HepG2 (cell line): ENCODE measurements at regions not wholly inside any gene's neighbourhood (a gene's known extent, or its start where the extent isn't known, plus 50 kb on each side); places are given as distances from the start of the nearest gene placed in this dataset.

ENCODE experiments used
- ATAC-seq: fragments of 200-7000 bp; cut with Tn5 transposase; 3 replicates; pipeline ENCODE4 v1.9.1; 2020; ENCODE audit warnings: mild to moderate bottlenecking, moderate library complexity
- BruUV-seq: library from RNA; stranded (reverse); fragments of 400-500 nt; replicated peaks from 2 replicates; lab custom pipeline; 2021; lab: Mats Ljungman, UMichigan
- CTCF ChIA-PET: fragments of 300-600 bp; formaldehyde crosslinking; extraction: SDS; loops from one replicate; lab custom pipeline; 2021; ENCODE audit warnings: low total read pairs, inconsistent platforms, low intra/inter-chr PET ratio; lab: Yijun Ruan, JAX
- POLR2A ChIA-PET: fragments of 350-600 bp; sonication (Branson Sonifier 250); formaldehyde crosslinking; loops from one replicate; lab custom pipeline; 2020; ENCODE audit warnings: antibody characterized with exemption, inconsistent platforms; lab: Yijun Ruan, JAX
- DNase-seq: peaks from one replicate; pipeline ENCODE4 v3.0.0-alpha.2; 2015; ENCODE audit warnings: low spot score
- FAIRE-seq: peaks from 3 replicates; lab custom pipeline; 2011; peaks lifted over from hg19 to GRCh38; lab: Jason Lieb, UNC
- H2AFZ ChIP-seq: one replicate; pipeline ENCODE4 v1.6.1; 2011; ENCODE audit warnings: low read length, inconsistent platforms
- H3K27ac ChIP-seq: fragments of 300-600 bp; 3 replicates; pipeline ENCODE4 v1.8.0; 2011; ENCODE audit warnings: mixed run types, mild to moderate bottlenecking, mixed read lengths, low read length, inconsistent platforms; ENCODE audit not compliant: insufficient read depth; ENCODE audit errors: extremely low read length
- H3K27me3 ChIP-seq, 2 experiments: fragments of 200-600 bp in 1 of 2; 2 replicates in 1 of 2; 3 replicates in 1 of 2; pipeline versions ENCODE4 v1.6.0 to v1.8.0; 2011; ENCODE audit warnings: low read length in 2 of 2, mild to moderate bottlenecking in 2 of 2, moderate library complexity in 2 of 2, inconsistent platforms in 1 of 2; ENCODE audit not compliant: insufficient read depth in 2 of 2, control insufficient read depth in 1 of 2
- H3K36me3 ChIP-seq, 2 experiments: fragments of 200-600 bp in 1 of 2; replicated peaks in 1 of 2; 2 replicates in 1 of 2; 3 replicates in 1 of 2; pipeline versions ENCODE4 v1.5.1 to v1.8.0; 2011; ENCODE audit warnings: low read length in 2 of 2, inconsistent platforms in 1 of 2; ENCODE audit not compliant: insufficient read depth in 2 of 2, control insufficient read depth in 1 of 2
- H3K4me1 ChIP-seq: 2 replicates; pipeline ENCODE4 v1.5.1; 2012; ENCODE audit warnings: low read length, inconsistent platforms; ENCODE audit not compliant: insufficient read depth
- H3K4me2 ChIP-seq: 2 replicates; pipeline ENCODE4 v1.6.0; 2011; ENCODE audit warnings: low read depth, low read length, inconsistent platforms
- H3K4me3 ChIP-seq, 3 experiments: fragments of 200-600 bp in 1 of 3; sonication (generic), shearing (Covaris generic) in 1 of 3; replicated peaks in 1 of 3; 2 replicates each; pipeline ENCODE4 v1.5.1; 2011 to 2016; ENCODE audit warnings: low read length in 3 of 3, inconsistent platforms in 2 of 3, low read depth in 2 of 3, mild to moderate bottlenecking in 2 of 3, control low read depth in 1 of 3, mixed read lengths in 1 of 3; ENCODE audit not compliant: insufficient read depth in 1 of 3
- H3K79me2 ChIP-seq: one replicate; pipeline ENCODE4 v1.6.1; 2011; ENCODE audit warnings: low read length, inconsistent platforms; ENCODE audit not compliant: insufficient read depth
- H3K9ac ChIP-seq: 2 replicates; pipeline ENCODE4 v1.6.0; 2011; ENCODE audit warnings: mild to moderate bottlenecking, low read depth, low read length, inconsistent platforms; ENCODE audit not compliant: insufficient read depth
- H3K9me3 ChIP-seq: 2 replicates; pipeline ENCODE4 v1.5.1; 2012; ENCODE audit warnings: mild to moderate bottlenecking, low read length
- H4K20me1 ChIP-seq: 2 replicates; pipeline ENCODE4 v1.6.0; 2011; ENCODE audit warnings: inconsistent platforms, mild to moderate bottlenecking, low read length, moderate library complexity; ENCODE audit not compliant: insufficient read depth
- ATF7-NPFF ChIP-seq: sonication (generic); formaldehyde crosslinking; IDR thresholded peaks from 2 replicates; pipeline ENCODE4 v1.8.1; 2023; ENCODE audit warnings: mild to moderate bottlenecking, low read depth, missing genetic modification reagents, moderate library complexity
- CBX2 ChIP-seq, 2 experiments: fragments of 200-600 bp in 1 of 2; sonication (generic); formaldehyde crosslinking in 1 of 2; IDR thresholded peaks; 2 replicates each; pipeline versions ENCODE4 v1.7.0 to v1.8.1; 2018 to 2022; ENCODE audit warnings: low read depth in 2 of 2, low read length in 1 of 2, mild to moderate bottlenecking in 1 of 2, missing genetic modification reagents in 1 of 2
- MZF1 ChIP-seq: sonication (generic); formaldehyde crosslinking; IDR thresholded peaks from 2 replicates; pipeline ENCODE4 v1.8.1; 2023; ENCODE audit warnings: mild to moderate bottlenecking, missing genetic modification reagents, borderline replicate concordance
- REPIN1 ChIP-seq: sonication (generic); formaldehyde crosslinking; IDR thresholded peaks from 2 replicates; pipeline ENCODE4 v1.8.0; 2022; ENCODE audit warnings: missing genetic modification reagents, low read depth, mild to moderate bottlenecking, borderline replicate concordance
- SALL2 ChIP-seq: sonication (generic); formaldehyde crosslinking; IDR thresholded peaks from 2 replicates; pipeline ENCODE4 v1.8.1; 2023; ENCODE audit warnings: mild to moderate bottlenecking, missing genetic modification reagents, inconsistent platforms
- TEAD3 ChIP-seq: optimal IDR thresholded peaks from 2 replicates; pipeline ENCODE3; 2016; ENCODE audit warnings: borderline replicate concordance
- ZNF124 ChIP-seq: sonication (generic); formaldehyde crosslinking; IDR thresholded peaks from 2 replicates; pipeline ENCODE4 v1.4.0; 2020; ENCODE audit warnings: missing genetic modification reagents
- ZNF333 ChIP-seq: sonication (generic); formaldehyde crosslinking; IDR thresholded peaks from 2 replicates; pipeline ENCODE4 v1.4.0; 2020; ENCODE audit warnings: mild to moderate bottlenecking, missing genetic modification reagents, borderline replicate concordance
- ZNF552 ChIP-seq: sonication (generic); formaldehyde crosslinking; IDR thresholded peaks from 2 replicates; pipeline ENCODE4 v1.9.0; 2022; ENCODE audit warnings: missing genetic modification reagents, mild to moderate bottlenecking, borderline replicate concordance
- WGBS: methylation state at CpG from one replicate; pipeline ENCODE4 v1.1.6; 2017; ENCODE audit warnings: low lambda C conversion rate; 5-methylcytosine and 5-hydroxymethylcytosine counted together
- in situ Hi-C: cut with HindIII; loops from 2 replicates; pipeline ENCODE4 v1.10.0; 2017; ENCODE audit warnings: low pct_unique_long_range_greater_than_20kb; ENCODE audit not compliant: extremely low pct_ligation_motif_present
- intact Hi-C: fragments of 100-400 bp; cut with micrococcal nuclease; formaldehyde crosslinking; loops from one replicate; pipeline ENCODE4 v1.10.0; 2022; ENCODE audit not compliant: unreplicated experiment
- TF ChIP-seq, protein P1 (sequence below): sonication (generic); formaldehyde crosslinking; IDR thresholded peaks from 2 replicates; pipeline ENCODE4 v1.5.0; 2020; ENCODE audit warnings: mild to moderate bottlenecking, missing genetic modification reagents
- TF ChIP-seq, protein P2 (sequence below): sonication (generic); formaldehyde crosslinking; IDR thresholded peaks from 2 replicates; pipeline ENCODE4 v1.9.0; 2021; ENCODE audit warnings: missing genetic modification reagents, mild to moderate bottlenecking, borderline replicate concordance
- TF ChIP-seq, protein P3 (sequence below): sonication (generic); formaldehyde crosslinking; IDR thresholded peaks from 2 replicates; pipeline ENCODE4 v1.4.0; 2020; ENCODE audit warnings: mild to moderate bottlenecking, missing genetic modification reagents
- TF ChIP-seq, protein P4 (sequence below): sonication (generic); formaldehyde crosslinking; IDR thresholded peaks from 2 replicates; pipeline ENCODE4 v1.5.0; 2020; ENCODE audit warnings: missing genetic modification reagents
- TF ChIP-seq, protein P5 (sequence below): IDR thresholded peaks from 2 replicates; pipeline ENCODE4 v1.6.1; 2016; ENCODE audit warnings: mild to moderate bottlenecking
- TF ChIP-seq, protein P6 (sequence below): sonication (generic); formaldehyde crosslinking; IDR thresholded peaks from 2 replicates; pipeline ENCODE4 v1.5.1; 2020; ENCODE audit warnings: missing genetic modification reagents, mild to moderate bottlenecking, borderline replicate concordance

DNA sequence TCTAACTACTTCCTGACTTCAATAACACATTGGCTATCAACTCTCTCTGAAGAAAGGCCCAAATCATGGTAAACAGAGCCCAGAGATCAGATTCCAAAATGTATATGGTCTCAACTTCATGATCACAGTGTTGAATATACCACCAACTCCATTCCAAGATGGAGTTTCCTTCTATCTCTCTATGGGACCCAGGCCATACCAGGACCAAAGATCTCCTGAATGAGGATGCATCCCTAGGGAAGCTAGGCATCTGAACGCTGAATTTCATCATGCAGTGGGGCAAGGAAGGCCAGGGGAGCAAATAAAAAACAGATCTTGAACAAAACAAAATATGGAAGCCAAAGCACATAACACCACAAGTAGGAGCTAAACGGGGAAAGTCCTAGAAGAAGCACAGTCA, 320.7 kb upstream of the PKDCC start (continued):
- TF ChIP-seq, protein P1, sequence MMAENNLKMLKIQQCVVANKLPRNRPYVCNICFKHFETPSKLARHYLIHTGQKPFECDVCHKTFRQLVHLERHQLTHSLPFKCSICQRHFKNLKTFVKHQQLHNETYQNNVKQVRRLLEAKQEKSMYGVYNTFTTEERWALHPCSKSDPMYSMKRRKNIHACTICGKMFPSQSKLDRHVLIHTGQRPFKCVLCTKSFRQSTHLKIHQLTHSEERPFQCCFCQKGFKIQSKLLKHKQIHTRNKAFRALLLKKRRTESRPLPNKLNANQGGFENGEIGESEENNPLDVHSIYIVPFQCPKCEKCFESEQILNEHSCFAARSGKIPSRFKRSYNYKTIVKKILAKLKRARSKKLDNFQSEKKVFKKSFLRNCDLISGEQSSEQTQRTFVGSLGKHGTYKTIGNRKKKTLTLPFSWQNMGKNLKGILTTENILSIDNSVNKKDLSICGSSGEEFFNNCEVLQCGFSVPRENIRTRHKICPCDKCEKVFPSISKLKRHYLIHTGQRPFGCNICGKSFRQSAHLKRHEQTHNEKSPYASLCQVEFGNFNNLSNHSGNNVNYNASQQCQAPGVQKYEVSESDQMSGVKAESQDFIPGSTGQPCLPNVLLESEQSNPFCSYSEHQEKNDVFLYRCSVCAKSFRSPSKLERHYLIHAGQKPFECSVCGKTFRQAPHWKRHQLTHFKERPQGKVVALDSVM: no peak
- TF ChIP-seq, protein P2, sequence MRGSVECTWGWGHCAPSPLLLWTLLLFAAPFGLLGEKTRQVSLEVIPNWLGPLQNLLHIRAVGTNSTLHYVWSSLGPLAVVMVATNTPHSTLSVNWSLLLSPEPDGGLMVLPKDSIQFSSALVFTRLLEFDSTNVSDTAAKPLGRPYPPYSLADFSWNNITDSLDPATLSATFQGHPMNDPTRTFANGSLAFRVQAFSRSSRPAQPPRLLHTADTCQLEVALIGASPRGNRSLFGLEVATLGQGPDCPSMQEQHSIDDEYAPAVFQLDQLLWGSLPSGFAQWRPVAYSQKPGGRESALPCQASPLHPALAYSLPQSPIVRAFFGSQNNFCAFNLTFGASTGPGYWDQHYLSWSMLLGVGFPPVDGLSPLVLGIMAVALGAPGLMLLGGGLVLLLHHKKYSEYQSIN (CRISPR knock-in tag): no peak
- TF ChIP-seq TEAD3: no peak
- TF ChIP-seq, all 625 proteins: peak for 0

DNA sequence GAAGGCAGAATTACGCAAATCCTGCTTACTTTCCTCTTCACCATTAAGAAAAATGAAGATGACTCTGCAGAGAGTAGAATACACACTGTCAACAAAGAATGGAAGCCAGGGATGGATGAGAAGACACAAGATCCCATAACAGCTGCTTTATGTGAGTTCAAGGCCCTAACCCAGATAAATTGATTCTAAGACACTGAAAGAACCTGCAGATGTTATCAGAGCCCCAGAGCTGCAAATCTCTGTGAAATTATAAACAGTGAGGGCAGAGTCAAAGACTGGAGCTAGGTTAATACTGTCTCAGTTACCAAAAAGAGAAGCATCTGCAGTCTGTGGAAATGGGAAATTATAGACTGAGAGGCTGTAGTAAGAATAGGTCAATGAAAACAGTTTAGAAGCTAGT, 320.1 kb upstream of the PKDCC start:
- 17% methylated on average over 1 of the region's 1 CpG for WGBS
- Histone ChIP-seq H3K4me3 (no peak overlapping the region), H3K36me3 (no peaks in the 10 kb centered on the region), H3K4me1 (peaks cover 27% of the 10 kb centered on the region), H3K4me2 (no peak overlapping the region), H3K9me3 (no peaks in the 10 kb centered on the region), H3K27ac (no peak overlapping the region), H3K9ac (no peak overlapping the region), H3K79me2 (no peaks in the 10 kb centered on the region), H4K20me1 (no peaks in the 10 kb centered on the region), H3K27me3 (no peaks in the 10 kb centered on the region), H2AFZ (no peak overlapping the region)
- POLR2A ChIA-PET: no interaction called here
- no TSS peak for BruUV-seq
- CTCF ChIA-PET: no interaction called here
- no peak for FAIRE-seq
- intact Hi-C loops: no loop called here
- no peak for DNase-seq
- in situ Hi-C loops: no loop called here
- no peak for ATAC-seq
- TF ChIP-seq, protein P3, sequence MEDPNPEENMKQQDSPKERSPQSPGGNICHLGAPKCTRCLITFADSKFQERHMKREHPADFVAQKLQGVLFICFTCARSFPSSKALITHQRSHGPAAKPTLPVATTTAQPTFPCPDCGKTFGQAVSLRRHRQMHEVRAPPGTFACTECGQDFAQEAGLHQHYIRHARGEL (CRISPR knock-in tag): no peak
- TF ChIP-seq, protein P4, sequence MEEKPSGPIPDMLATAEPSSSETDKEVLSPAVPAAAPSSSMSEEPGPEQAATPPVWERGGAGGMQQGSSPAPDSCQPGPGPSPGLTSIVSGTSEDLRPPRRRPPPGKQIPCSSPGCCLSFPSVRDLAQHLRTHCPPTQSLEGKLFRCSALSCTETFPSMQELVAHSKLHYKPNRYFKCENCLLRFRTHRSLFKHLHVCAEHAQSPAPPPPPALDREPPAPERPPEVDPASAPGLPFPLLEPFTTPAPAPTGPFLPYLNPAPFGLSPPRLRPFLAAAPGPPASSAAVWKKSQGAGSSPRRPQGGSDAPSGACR (CRISPR knock-in tag): no peak
- TF ChIP-seq ZNF552 (CRISPR knock-in tag) (no peak), ZNF124 (no peak), MZF1 (CRISPR knock-in tag) (no peak), CBX2 (IDR thresholded peaks at IDR 0.05; ENCODE audit: low read depth, low read length) (no peak), CBX2 (CRISPR knock-in tag; IDR thresholded peaks at IDR 0.05; ENCODE audit: low read depth) (no peak), ZNF333 (CRISPR knock-in tag) (no peak), SALL2 (no peak), REPIN1 (CRISPR knock-in tag) (no peak), ATF7-NPFF (CRISPR knock-in tag) (no peak)
- TF ChIP-seq, protein P5, sequence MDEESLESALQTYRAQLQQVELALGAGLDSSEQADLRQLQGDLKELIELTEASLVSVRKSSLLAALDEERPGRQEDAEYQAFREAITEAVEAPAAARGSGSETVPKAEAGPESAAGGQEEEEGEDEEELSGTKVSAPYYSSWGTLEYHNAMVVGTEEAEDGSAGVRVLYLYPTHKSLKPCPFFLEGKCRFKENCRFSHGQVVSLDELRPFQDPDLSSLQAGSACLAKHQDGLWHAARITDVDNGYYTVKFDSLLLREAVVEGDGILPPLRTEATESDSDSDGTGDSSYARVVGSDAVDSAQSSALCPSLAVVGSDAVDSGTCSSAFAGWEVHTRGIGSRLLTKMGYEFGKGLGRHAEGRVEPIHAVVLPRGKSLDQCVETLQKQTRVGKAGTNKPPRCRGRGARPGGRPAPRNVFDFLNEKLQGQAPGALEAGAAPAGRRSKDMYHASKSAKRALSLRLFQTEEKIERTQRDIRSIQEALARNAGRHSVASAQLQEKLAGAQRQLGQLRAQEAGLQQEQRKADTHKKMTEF (CRISPR knock-in tag): no peak
- TF ChIP-seq, protein P6, sequence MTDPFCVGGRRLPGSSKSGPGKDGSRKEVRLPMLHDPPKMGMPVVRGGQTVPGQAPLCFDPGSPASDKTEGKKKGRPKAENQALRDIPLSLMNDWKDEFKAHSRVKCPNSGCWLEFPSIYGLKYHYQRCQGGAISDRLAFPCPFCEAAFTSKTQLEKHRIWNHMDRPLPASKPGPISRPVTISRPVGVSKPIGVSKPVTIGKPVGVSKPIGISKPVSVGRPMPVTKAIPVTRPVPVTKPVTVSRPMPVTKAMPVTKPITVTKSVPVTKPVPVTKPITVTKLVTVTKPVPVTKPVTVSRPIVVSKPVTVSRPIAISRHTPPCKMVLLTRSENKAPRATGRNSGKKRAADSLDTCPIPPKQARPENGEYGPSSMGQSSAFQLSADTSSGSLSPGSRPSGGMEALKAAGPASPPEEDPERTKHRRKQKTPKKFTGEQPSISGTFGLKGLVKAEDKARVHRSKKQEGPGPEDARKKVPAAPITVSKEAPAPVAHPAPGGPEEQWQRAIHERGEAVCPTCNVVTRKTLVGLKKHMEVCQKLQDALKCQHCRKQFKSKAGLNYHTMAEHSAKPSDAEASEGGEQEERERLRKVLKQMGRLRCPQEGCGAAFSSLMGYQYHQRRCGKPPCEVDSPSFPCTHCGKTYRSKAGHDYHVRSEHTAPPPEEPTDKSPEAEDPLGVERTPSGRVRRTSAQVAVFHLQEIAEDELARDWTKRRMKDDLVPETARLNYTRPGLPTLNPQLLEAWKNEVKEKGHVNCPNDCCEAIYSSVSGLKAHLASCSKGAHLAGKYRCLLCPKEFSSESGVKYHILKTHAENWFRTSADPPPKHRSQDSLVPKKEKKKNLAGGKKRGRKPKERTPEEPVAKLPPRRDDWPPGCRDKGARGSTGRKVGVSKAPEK (CRISPR knock-in tag): no peak
